HG03378 (cell line): ENCODE measurements at regions not wholly inside any gene's neighbourhood (a gene's known extent, or its start where the extent isn't known, plus 50 kb on each side); places are given as distances from the start of the nearest gene placed in this dataset.

Experiments used
- ATAC-seq: cut with Tn5 transposase; IDR thresholded peaks from one replicate; pipeline ENCODE4 v1.9.1; 2021; ENCODE audit warnings: mild to moderate bottlenecking, moderate library complexity; ENCODE audit not compliant: unreplicated experiment

DNA sequence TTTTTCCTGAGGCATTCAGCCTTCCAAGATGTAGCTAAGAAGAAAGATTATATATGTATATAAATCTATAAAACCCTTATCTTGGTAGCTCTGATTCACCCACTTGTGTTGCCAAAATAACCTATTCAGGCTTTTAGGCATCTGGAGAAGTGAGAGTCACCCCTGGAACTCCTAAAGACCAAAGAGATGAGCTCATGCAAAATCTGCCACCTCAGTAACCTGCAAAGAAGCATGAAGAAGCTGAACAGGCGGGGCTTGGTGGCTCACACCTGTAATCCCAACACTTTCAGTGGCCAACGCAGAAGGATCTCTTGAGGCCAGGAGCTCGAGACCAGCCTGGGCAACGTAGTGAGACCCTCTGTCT lies 393.7 kb downstream of the FOXO1 start:
- no peak for ATAC-seq

DNA sequence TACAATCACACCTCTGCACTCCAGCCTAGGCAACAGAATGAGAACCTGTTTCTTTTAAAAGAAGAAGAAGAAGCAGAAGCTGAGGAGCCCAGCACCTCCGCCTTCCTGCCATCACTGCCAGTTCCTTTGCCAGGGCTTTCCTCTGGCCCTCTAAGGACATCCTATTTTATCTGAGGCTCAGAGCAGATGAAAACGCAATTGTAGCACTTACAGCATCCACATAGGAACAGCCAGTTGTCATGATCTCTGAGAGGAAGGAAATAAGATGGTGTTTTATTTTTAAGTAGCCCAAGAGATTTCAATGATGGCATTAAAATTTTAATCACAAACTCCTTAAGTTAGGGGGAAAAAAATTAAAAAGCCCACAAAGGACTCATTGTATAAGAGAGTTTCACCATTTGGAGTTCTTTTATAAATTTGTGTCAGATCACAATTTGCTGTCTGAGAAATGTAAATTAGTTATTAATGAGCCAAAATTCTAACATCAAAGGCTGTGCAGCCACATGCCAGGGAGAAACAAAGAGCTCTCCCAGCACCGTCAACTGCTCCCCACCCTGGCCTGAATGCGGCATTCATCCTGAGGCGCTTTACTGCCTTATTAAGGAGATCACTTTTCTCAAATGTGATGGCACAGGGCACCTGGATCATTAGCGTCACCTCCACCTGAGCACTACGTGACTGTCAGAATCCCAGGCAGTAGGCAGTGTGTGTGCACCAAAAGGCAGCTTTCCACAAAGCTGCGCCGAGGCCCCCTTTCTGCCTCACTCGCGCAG lies 393.0 kb downstream of the FOXO1 start:
- no peak for ATAC-seq

DNA sequence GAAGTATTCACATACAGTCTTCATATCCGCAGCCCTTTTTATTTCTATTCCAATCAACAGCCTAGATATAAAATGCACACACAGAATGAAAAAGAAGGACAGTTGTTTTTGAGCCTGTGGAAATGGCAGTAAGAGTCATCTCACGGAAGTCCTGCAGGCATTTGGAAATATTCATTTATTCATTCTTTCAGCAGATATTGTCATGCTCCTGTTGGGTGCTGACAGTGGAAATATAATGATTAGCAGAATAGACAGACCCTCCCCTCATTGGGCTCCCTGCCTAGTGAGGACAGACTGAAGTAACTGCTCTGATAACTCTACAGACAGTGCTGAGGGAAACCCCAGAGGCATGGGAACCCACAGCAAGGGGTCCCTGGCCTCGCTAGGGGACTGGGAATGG lies 392.3 kb downstream of the FOXO1 start:
- no peak for ATAC-seq

DNA sequence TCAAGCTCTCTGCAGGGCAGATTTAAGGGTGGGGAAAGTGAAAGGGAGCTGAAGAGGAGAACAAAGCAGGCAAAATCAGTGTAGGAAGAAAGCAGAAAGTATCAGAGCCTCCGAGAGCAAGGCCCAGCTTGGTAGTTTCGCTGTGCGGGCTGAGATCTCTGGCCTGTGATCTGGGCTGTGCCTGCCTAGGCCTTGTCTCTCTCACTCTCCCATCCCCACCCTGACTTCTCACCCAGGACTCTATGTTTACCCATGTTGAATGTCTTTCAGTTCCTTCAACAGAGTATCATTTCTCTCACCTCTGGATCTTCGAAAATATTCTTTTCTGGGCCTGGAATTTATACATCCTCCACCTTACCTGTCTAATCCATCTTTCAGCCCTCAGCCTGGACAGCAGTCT lies 391.3 kb downstream of the FOXO1 start:
- no peak for ATAC-seq

DNA sequence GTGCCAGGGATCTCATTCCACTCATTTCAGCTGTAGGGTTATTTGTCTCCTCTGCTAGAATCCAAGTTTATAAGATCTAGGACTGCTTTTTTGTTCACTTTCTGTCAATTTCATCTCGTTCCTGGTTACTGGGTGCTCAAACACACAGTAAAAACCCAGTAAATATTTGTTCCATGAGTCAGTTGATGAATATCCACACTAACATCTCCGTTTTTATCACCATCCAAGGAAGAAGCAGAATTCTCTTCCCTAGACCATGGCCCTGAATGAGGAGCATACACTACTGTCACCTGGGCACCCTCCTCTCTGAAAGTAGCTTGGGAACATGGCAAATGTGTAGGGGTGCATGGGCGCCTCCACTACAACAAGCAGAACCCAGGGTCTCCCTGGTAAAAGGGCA lies 390.8 kb downstream of the FOXO1 start:
- ATAC-seq, result no peak

DNA sequence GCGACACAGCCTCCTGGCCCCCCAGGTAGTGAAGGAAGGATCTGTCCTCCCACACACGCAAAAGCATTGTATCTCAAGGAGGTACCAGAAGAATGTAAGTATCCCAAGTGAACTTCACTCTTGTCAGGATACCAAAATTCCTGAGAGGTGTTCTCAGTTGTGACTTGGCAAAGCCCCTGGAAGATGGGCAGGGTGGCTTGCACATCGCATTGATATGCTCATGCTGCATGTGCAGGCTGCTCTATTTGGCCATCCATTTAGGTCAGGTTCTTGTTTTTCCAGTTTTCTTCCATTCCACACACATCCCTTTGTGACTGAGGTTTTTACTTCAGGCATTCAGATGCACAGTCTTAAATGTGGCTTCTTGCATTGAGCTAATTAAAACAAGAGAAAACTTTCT lies 382.8 kb downstream of the FOXO1 start:
- no peak for ATAC-seq

DNA sequence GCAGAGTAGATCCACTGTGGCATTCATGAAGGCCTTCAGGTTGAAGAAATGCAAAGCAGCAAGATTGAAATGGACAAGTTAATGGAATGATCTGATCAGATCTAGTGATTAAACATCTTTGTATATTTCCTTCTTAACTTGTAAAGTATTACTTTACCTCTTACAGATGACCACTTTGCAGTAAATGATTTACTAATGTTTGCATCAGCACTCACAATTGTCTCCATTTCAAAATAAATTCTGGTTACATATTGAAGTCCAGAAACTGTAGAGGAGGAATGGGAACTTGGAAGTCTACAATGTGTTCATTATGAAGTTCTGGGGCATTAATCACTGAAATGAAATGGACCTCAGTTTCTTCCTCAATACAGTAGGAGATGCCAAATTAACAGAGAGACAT lies 380.8 kb downstream of the FOXO1 start:
- no peak for ATAC-seq

DNA sequence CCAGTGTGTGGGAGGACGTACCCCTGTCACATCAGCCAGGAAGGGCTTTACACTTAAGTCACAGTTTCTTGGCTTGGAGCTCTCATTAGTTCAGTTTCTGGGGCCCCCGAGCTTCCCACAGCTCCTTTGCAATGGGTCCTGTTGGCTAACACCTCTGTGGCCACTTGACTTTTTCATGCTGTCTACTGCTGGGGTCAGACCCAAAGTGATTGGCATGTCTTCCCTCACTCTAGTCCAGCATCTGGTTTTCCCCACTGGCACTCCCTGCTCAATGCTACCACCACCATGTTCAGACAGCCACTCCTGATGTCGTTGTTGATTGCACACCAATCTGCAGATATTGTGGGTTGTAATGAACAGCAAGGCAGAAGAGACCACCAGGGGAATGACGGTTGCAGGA lies 379.0 kb downstream of the FOXO1 start:
- ATAC-seq, result no peak

DNA sequence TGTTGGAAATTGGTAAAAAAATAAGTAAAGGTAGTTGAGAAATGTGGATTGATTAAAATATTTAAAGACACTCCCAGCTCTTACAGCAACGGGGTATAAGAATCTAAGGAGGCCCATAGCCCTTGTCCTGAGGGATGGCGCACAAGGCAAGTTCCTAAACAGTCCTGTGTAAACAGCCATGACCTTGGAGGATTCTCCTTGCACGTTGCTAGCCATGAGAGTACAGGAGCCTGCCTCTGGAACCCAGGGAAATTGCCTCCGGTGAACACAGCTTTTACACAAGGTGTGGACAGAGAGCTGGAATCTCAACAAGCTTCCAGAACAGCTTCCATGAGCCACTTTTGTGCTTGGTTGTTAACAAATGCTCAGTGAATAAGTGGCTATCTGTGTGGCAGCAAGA lies 378.2 kb downstream of the FOXO1 start:
- ATAC-seq, result no peak

DNA sequence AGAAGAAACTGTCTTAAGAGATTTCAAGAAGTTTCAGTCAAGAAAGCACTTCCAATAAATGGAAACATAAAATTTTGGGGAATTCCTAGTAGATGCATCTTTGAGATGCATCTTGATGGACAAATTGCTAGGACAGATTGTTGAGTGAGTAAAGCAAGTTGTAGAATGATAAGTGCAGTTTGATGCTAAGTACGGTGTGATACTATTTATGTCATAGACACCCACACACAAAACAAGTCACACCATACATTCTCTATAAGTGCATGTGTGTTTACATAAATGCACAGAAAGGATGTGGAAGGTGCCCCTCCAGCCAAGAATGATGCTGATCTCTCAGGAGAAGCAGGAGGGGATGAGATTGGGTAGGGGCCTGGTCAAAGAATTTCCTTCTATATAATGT lies 375.7 kb downstream of the FOXO1 start:
- no peak for ATAC-seq

DNA sequence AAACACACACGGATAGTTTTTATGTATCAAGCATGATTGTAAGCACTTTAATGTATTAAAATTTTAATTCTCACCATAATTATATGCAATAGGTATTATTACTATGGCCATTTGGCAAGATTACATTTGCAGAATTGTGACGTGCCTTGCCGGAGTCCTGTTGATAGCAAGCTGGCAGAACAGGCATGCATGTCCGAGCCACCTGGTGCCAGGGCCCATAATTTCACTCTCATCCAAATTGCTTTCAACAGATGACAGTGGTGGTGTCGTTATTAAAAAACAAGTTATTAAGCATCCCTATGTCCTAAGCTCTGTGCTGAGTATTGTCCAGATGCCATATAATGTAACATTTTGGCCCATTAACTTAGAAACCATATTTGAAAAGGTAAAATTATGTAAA lies 374.3 kb downstream of the FOXO1 start:
- ATAC-seq, result no peak

DNA sequence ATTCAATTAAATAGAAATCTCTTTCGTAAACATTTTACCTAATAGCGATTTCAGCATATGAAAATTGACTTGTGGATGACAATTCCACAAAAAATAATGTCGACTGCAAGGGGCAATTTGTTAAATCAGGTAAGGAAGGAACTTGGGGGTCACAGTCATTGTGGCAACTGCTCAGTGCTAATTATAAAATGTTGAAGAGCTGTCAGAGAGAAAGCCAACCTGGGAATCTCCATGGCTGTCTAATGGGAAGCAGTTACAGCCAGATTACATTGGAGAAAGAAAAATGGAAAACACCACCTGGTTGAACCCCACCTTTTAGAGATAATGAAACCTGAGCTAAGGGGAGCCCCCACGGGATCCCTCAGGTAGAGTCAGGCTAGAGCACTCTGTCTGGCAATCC lies 373.9 kb downstream of the FOXO1 start:
- ATAC-seq, result no peak

DNA sequence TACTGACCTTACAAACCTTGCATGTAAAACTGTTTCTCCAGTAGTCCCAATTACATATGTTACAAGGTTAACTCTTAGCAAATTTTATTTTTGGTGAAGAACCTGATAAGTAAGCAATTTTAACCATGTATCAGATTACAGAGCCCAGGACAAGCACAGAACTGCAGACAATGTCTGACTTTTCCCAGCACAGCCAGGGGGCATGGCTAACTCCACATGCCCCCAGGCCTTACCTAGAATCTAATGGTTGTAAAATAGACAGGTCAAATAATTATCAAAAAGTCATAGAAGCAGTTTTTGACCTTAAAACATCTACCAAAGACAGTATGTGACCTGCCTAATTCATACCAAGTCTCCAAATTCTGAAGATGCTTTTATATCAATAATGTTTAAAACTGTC lies 364.1 kb downstream of the FOXO1 start:
- no peak for ATAC-seq

DNA sequence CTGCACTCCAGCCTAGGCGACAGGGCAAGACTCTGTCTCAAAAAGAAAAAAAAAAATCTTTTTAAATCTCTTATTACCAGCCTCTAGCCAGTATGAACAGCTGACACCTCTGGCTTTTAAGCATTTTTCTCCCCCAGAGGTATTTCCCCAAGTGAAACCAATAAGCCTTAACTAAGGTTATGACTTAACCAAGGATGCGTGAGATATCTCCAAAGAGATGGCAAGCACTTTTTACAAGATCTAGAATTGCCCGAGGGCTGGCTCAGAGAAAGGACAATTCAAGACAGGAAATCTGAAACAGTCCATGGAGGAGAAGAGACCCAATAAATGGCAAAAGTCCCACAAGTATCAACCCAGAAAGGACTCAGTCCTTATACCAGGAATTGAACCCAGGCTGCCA lies 362.1 kb downstream of the FOXO1 start:
- no peak for ATAC-seq

DNA sequence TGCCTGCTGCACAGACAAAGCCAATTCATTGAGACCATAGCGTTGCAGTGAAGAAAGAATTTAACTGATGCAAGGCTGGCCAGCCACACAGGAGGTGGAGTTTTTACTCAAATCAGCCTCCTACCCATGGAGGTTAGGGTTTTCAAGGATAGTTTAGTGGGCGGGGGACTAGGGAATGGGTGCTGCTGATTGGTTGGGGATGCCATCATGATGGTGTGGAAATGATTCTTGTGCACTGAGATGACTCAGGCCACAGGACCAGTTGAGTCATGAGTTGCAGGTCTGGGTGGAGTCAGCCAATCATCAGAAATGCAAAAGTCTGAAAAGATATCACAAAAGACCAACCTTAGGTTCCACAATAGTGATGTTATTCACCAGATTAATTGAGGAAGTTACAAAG lies 359.6 kb downstream of the FOXO1 start:
- ATAC-seq, result no peak

DNA sequence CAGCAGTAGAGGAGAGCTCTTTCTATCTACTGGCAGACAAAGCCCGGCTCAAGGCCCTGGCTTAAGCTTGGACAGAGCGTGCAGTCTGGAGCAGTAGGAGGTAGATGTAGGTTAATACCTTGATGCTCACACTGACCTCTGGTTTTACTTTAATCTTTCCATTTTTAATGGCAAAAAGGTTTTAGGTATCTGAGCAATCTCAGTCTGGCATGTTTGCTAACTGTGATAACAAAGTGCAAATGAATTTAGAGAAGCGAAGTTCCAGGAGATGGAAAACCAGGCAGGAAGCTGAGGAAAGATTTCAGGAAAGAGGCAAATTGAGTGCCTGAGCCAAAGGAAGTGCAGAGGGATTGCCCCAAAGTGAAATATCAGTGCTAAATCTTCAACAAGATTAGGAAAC lies 356.6 kb downstream of the FOXO1 start:
- no peak for ATAC-seq

DNA sequence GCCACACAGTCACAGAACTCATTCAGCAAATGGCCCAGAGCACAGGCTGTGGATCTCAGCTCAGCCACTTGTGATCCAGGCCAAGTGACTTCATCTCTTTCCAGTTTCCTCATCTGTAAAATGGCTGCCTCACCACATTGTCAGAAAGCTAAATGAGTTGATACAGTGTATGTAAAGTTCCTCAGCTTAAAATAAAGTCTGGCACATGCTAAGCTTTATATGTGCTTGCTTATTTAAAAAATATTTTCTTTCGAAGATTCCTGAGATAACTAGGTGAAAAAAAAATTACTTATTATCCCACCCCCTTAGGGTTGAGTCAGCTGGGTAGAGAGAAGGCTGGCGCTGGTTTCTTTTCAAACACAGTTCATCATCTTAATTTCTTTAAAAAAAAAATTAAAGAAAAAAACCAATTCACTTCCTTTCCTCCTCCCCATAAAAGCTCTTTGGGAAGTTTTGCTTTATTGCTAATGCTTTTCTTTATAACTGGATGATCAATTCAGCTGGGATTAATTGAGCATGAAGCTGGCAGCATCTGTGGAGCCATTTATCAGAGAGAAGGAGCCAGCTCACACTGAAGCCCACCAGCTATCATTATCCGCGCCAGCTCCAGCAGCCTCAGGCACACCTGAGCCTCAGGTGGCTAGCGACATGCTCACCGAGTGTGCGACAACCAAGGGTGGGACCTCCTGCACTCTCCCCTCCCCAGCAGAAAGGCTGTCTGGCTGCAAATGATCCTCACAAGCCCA lies 354.9 kb downstream of the FOXO1 start:
- ATAC-seq, result no peak

DNA sequence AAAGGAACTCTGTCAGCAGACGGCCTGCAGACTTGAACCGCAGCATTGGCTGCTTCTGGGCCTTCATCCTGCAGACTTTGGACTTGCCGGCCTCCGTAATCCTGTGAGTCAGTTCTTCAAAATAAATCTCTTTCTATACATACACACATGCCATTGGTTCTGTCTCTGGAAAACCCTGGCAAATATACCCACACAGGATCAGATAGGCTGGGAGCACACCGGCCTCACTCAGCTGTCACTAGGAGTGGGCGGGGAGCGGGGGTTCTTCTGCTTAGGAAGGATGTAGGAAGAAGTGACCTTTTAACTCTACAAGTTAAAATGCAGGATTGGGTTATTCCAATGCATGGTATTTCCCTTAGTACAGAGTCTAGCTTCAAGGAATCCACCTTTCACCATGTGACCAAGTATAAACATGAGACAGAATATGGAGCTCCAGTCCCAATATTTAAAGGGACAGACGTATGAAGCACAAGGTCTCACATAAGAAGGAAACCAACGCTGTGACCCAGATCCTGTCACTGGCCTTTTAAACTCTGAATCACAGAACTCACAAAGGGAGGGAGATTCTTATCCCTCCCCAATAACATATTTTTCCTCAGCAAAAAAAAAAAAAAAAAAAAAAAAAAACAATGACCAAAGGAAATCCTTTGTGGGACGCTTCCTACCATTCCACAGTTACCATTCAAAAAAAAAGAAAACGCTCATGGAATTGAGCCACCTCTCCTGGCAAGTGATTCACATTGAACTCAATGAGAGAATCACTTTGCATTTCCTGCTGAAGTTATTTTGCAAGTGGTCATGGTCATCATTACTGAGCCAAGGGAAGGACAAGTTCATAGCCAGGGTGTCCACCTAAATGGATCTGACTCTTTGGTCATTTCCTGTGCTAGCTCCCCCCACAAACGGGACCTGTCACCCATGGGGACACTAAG lies 352.9 kb downstream of the FOXO1 start:
- ATAC-seq, result no peak

DNA sequence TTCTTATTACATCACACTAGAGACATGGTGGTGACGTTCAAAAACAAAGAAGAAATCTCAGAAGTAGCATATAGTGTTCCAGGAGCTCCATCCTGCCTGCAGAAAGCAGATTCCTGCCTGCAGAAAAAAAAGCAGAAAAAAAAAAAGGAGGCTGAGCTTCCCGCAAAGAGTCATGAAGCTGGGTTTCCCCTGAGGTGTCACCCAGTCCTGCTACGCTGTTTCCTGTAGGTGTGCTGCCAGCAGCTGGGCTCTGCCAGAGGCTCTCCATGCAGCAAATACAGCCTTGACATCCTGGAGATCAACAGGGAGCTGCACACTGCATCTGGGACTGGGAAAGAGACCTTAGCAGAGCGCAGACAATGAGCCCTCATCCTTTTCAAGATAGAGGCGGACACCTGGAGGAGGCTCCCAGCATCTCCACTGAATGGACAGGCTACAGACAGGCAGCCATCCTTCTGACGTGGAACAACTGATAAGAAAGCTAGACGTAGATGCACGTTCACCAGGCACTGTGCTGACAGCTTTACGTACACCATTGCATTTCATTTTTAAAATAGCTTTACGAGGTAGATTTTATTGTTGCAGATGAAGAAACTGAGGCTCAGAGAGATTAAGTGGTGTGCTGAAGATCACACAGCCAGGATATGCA lies 350.9 kb downstream of the FOXO1 start:
- no peak for ATAC-seq

DNA sequence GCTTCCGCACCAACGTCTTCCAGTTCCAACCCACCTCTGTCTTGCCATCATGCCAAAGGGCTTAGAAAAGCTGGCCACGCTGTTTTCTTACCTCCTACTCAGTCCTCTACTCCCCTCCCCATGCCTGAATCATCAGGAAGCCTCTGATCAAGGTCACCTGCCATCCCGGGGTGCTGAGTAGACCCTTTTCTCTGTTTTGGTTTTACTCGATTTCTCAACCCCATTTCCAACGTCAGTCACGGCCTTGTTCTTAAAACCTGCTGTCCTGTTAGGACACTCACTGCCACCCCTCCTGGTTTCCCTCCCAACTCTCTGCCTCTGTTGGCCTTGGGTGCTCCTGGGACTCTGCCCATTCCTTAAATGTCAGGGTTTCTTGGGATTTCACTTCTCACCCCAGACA lies 350.1 kb downstream of the FOXO1 start:
- no peak for ATAC-seq

DNA sequence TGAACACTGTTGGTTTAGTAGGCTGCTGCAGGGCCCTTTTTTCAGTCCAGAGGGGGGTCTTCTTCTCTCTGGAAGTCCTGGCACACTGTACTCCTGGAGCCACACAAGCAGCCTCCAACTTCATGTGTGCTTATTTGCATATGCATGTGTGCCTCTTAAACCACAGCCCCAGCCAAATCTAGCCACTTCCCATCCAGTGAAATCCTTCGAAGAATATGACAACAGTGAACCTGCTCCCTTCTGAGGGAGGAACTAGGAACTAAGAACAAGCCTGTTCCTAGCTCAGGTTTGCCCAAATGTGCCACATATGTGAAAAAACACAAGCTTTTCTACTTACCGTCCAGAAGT lies 348.5 kb downstream of the FOXO1 start:
- no peak for ATAC-seq
